IMR-90 (cell line): ENCODE measurements at regions not wholly inside any gene's neighbourhood (a gene's known extent, or its start where the extent isn't known, plus 50 kb on each side); places are given as distances from the start of the nearest gene placed in this dataset.

Experiments
- ATAC-seq: fragments of 200-7000 bp; cut with Tn5 transposase; 2 replicates; pipeline ENCODE4 v1.9.1; 2020; ENCODE audit warnings: low read depth, mild to moderate bottlenecking, moderate library complexity
- BruUV-seq: library from RNA; stranded (reverse); fragments of 400-500 nt; replicated peaks from 2 replicates; lab custom pipeline; 2021; lab: Mats Ljungman, UMichigan
- CTCF ChIA-PET: fragments of 300-600 bp; formaldehyde crosslinking; extraction: SDS; loops from one replicate; lab custom pipeline; 2021; ENCODE audit warnings: antibody characterized with exemption; lab: Yijun Ruan, JAX
- POLR2A ChIA-PET: fragments of 300-600 bp; sonication (Branson Sonifier 250); formaldehyde crosslinking; loops from one replicate; lab custom pipeline; 2022; ENCODE audit warnings: antibody characterized with exemption; ENCODE audit not compliant: unreplicated experiment; lab: Charles Lee
- DNase-seq: peaks from one replicate; pipeline ENCODE4 v3.0.0; 2013
- H2AFZ ChIP-seq: replicated peaks from 2 replicates; pipeline ENCODE3; 2013; ENCODE audit warnings: low read length, mild to moderate bottlenecking; ENCODE audit not compliant: poor library complexity
- H2AK5ac ChIP-seq: 2 replicates; pipeline ENCODE4 v1.6.1; 2013; ENCODE audit warnings: low read depth, low read length, inconsistent platforms
- H2AK9ac ChIP-seq: replicated peaks from 2 replicates; pipeline ENCODE3; 2013; ENCODE audit warnings: mild to moderate bottlenecking, low read depth, low read length, moderate library complexity; ENCODE audit not compliant: poor library complexity
- H2BK120ac ChIP-seq: 2 replicates; pipeline ENCODE4 v1.6.1; 2013; ENCODE audit warnings: low read depth, low read length, inconsistent platforms
- H2BK15ac ChIP-seq: 3 replicates; pipeline ENCODE4 v1.6.1; 2013; ENCODE audit warnings: low read depth, low read length, inconsistent platforms
- H2BK20ac ChIP-seq: 2 replicates; pipeline ENCODE4 v1.6.1; 2013; ENCODE audit warnings: low read depth, mild to moderate bottlenecking, inconsistent platforms, low read length, moderate library complexity
- H2BK5ac ChIP-seq: 2 replicates; pipeline ENCODE4 v1.6.1; 2013; ENCODE audit warnings: mild to moderate bottlenecking, low read depth, low read length, inconsistent platforms; ENCODE audit not compliant: poor library complexity, severe bottlenecking
- H3K14ac ChIP-seq: replicated peaks from 2 replicates; pipeline ENCODE4 v1.6.1; 2013; ENCODE audit warnings: low read depth, low read length, inconsistent platforms
- H3K18ac ChIP-seq: 2 replicates; pipeline ENCODE4 v1.6.1; 2013; ENCODE audit warnings: low read depth, low read length, control low read depth
- H3K23ac ChIP-seq: 2 replicates; pipeline ENCODE4 v1.6.1; 2013; ENCODE audit warnings: low read depth, low read length, inconsistent platforms
- H3K27ac ChIP-seq: 2 replicates; pipeline ENCODE4 v1.5.1; 2013; ENCODE audit warnings: mild to moderate bottlenecking, control low read depth, low read length; ENCODE audit not compliant: insufficient read depth
- H3K27me3 ChIP-seq: 2 replicates; pipeline ENCODE4 v1.6.1; 2013; ENCODE audit warnings: low read length; ENCODE audit not compliant: control insufficient read depth, insufficient read depth
- H3K36me3 ChIP-seq: 2 replicates; pipeline ENCODE4 v1.6.1; 2013; ENCODE audit warnings: low read length, mixed read lengths; ENCODE audit not compliant: control insufficient read depth, insufficient read depth
- H3K4ac ChIP-seq: 2 replicates; pipeline ENCODE4 v1.6.1; 2013; ENCODE audit warnings: low read depth, low read length, inconsistent platforms
- H3K4me1 ChIP-seq: 2 replicates; pipeline ENCODE4 v1.6.1; 2013; ENCODE audit warnings: low read length, mixed read lengths; ENCODE audit not compliant: control insufficient read depth, insufficient read depth
- H3K4me2 ChIP-seq: 2 replicates; pipeline ENCODE4 v1.6.1; 2013; ENCODE audit warnings: low read depth, mild to moderate bottlenecking, control low read depth, low read length, moderate library complexity
- H3K4me3 ChIP-seq: 2 replicates; pipeline ENCODE4 v1.5.1; 2013; ENCODE audit warnings: low read depth, mild to moderate bottlenecking, control low read depth, low read length, moderate library complexity; ENCODE audit not compliant: insufficient read depth
- H3K56ac ChIP-seq: 2 replicates; pipeline ENCODE4 v1.6.1; 2013; ENCODE audit warnings: low read length, inconsistent platforms; ENCODE audit not compliant: insufficient read depth; ENCODE audit errors: extremely low read depth
- H3K79me1 ChIP-seq, 2 experiments: 2 replicates each; pipeline ENCODE4 v1.6.1; 2013; ENCODE audit warnings: low read length in 2 of 2, inconsistent platforms in 1 of 2, low read depth in 1 of 2
- H3K9ac ChIP-seq: 2 replicates; pipeline ENCODE4 v1.6.1; 2013; ENCODE audit warnings: low read depth, low read length, control low read depth
- H3K9me1 ChIP-seq: 2 replicates; pipeline ENCODE4 v1.6.1; 2013; ENCODE audit warnings: low read length, inconsistent platforms; ENCODE audit not compliant: insufficient read depth
- H3K9me3 ChIP-seq: 2 replicates; pipeline ENCODE4 v1.6.1; 2013; ENCODE audit warnings: low read length; ENCODE audit not compliant: control insufficient read depth, insufficient read depth
- H4K20me1 ChIP-seq: 2 replicates; pipeline ENCODE4 v1.6.1; 2013; ENCODE audit warnings: low read length, inconsistent platforms; ENCODE audit not compliant: insufficient read depth
- H4K5ac ChIP-seq: 2 replicates; pipeline ENCODE4 v1.6.1; 2013; ENCODE audit warnings: mild to moderate bottlenecking, low read depth, low read length, control low read depth
- H4K8ac ChIP-seq, 2 experiments: 2 replicates each; pipeline ENCODE4 v1.6.1; 2013; ENCODE audit warnings: low read depth in 2 of 2, low read length in 2 of 2, control low read depth in 1 of 2, inconsistent platforms in 1 of 2
- H4K91ac ChIP-seq: 2 replicates; pipeline ENCODE4 v1.6.1; 2013; ENCODE audit warnings: low read depth, low read length, inconsistent platforms; ENCODE audit not compliant: insufficient read depth
- CEBPB ChIP-seq: IDR thresholded peaks from 2 replicates; pipeline ENCODE4 v1.6.1; 2012; ENCODE audit warnings: low read depth, low read length, improper control_type of control experiment
- CHD1 ChIP-seq: IDR thresholded peaks from 2 replicates; pipeline ENCODE4 v1.6.1; 2012; ENCODE audit warnings: low read depth, low read length, improper control_type of control experiment
- FOS ChIP-seq: fragments of 150-350 bp; IDR thresholded peaks from 2 replicates; pipeline ENCODE4 v1.6.1; 2016; ENCODE audit warnings: low read depth, low read length
- MAZ ChIP-seq: IDR thresholded peaks from 2 replicates; pipeline ENCODE4 v1.6.1; 2012; ENCODE audit warnings: low read depth, mild to moderate bottlenecking, low read length, improper control_type of control experiment, moderate library complexity, borderline replicate concordance
- NFE2L2 ChIP-seq: fragments of 150-350 bp; IDR thresholded peaks from 2 replicates; pipeline ENCODE4 v1.6.1; 2016; ENCODE audit warnings: low read depth, mild to moderate bottlenecking, low read length
- RCOR1 ChIP-seq: IDR thresholded peaks from 2 replicates; pipeline ENCODE4 v1.6.1; 2012; ENCODE audit warnings: mild to moderate bottlenecking, low read length, improper control_type of control experiment; ENCODE audit not compliant: insufficient replicate concordance
- WGBS, 2 experiments: methylation state at CpG; one replicate each; pipeline versions ENCODE4 v1.1.5 to v1.1.7; 2013; ENCODE audit warnings: missing lambda C conversion rate in 2 of 2; ENCODE audit not compliant: insufficient read length in 1 of 2; ENCODE audit errors: extremely low coverage in 2 of 2; 5-methylcytosine and 5-hydroxymethylcytosine counted together
- dilution Hi-C: fragments of 300-500 bp; cut with HindIII; formaldehyde crosslinking; loops from one replicate; pipeline ENCODE4 v1.14.3; 2018; ENCODE audit warnings: low sequenced_read_pairs; ENCODE audit not compliant: unreplicated experiment
- in situ Hi-C: fragments of 300-500 bp; cut with MboI; formaldehyde crosslinking; loops from 3 replicates; pipeline ENCODE4 v1.14.3; 2019; ENCODE audit warnings: low sequenced_read_pairs, inconsistent platforms, mixed read lengths
- intact Hi-C: fragments of 100-400 bp; cut with micrococcal nuclease; formaldehyde crosslinking; loops from 2 replicates; pipeline ENCODE4 v1.10.0; 2022

- Histone ChIP-seq H2AK5ac (no peak overlapping the region), H3K79me1 (no peaks in the 10 kb centered on the region), H4K8ac (no peak overlapping the region), H3K14ac (no peak overlapping the region), H4K91ac (no peak overlapping the region), H2BK5ac (no peak overlapping the region), H3K36me3 (no peaks in the 10 kb centered on the region), H2BK15ac (no peak overlapping the region), H3K27ac (no peak overlapping the region), H2AK9ac (no peak overlapping the region), H3K4me1 (peaks cover 7% of the 10 kb centered on the region), H3K9me3 (no peaks in the 10 kb centered on the region), H2BK120ac (no peak overlapping the region), H3K9me1 (no peaks in the 10 kb centered on the region), H3K18ac (peak overlapping the region; percentile 47; the same call in 1 of the 2 replicates), H3K4ac (no peak overlapping the region), H3K23ac (no peak overlapping the region), H2BK20ac (no peak overlapping the region), H4K20me1 (no peaks in the 10 kb centered on the region), H3K56ac (no peak overlapping the region), H3K4me3 (no peak overlapping the region), H4K5ac (no peak overlapping the region), H3K9ac (no peak overlapping the region), H2AFZ (no peak overlapping the region), H3K27me3 (peaks cover 2% of the 10 kb centered on the region), H3K4me2 (peak overlapping the region; percentile 73)
- dilution Hi-C loops (no loop called here), intact Hi-C loops (loop anchor here (5.0 kb wide), 1 partner anchor 34 kb away; no protein-coding TSS in a partner anchor), in situ Hi-C loops (no loop called here)
- DNase-seq (peak; percentile 62), ATAC-seq (peak; percentile 64)
- ChIA-PET CTCF (no interaction called here), POLR2A (no interaction called here)
- WGBS, 2 experiments: no CpG with 5 or more reads among the region's 6 CpGs
- BruUV-seq: no TSS peak
- no peak for TF ChIP-seq FOS
- TF ChIP-seq CEBPB: peak; percentile 93
- TF ChIP-seq MAZ: no peak
- no peak for TF ChIP-seq RCOR1
- TF ChIP-seq NFE2L2: no peak
- no peak for TF ChIP-seq CHD1
Observed at GRCh38 chr15:67998599-67999133, 55.4 kb upstream of the PIAS1 start.
